ENCODE measurements at regions not wholly inside any gene's neighbourhood (a gene's known extent, or its start where the extent isn't known, plus 50 kb on each side); places are given as distances from the start of the nearest gene placed in this dataset.
"Not testable (repeated sequence)": the region's sequence is repeated elsewhere in the genome, so short reads cannot be mapped to it uniquely, and the experiment has no call there.

- DNase-seq (ENCODE audit: extremely low read depth in 1 of 11, low read depth in 9 of 11, low spot score in 4 of 11) = no peak
Measured at GRCh38 chr3:150330872-150331271, 77.2 kb upstream of the TSC22D2 start.

- DNase-seq (ENCODE audit: extremely low read depth in 1 of 11, low read depth in 9 of 11, low spot score in 4 of 11) = no peak
Measured at GRCh38 chr3:150330174-150330573, 77.9 kb upstream of the TSC22D2 start.

- no peak for DNase-seq (ENCODE audit: extremely low read depth in 1 of 11, low read depth in 9 of 11, low spot score in 4 of 11)
Measured at GRCh38 chr3:150329408-150329807, 78.7 kb upstream of the TSC22D2 start.

GRCh38 chr3:150328654-150329040 lies 79.5 kb upstream of the TSC22D2 start:
- no peak for DNase-seq (ENCODE audit: extremely low read depth in 1 of 11, low read depth in 9 of 11, low spot score in 4 of 11)

GRCh38 chr3:150327678-150328653 lies 80.1 kb upstream of the TSC22D2 start:
- DNase-seq (ENCODE audit: extremely low read depth in 1 of 11, low read depth in 9 of 11, low spot score in 4 of 11) = no peak

- no peak for DNase-seq (ENCODE audit: extremely low read depth in 1 of 11, low read depth in 9 of 11, low spot score in 4 of 11)
Measured at GRCh38 chr3:150324788-150325187, 83.3 kb upstream of the TSC22D2 start.

GRCh38 chr3:150324245-150324644 lies 83.9 kb upstream of the TSC22D2 start:
- DNase-seq (ENCODE audit: extremely low read depth in 1 of 11, low read depth in 9 of 11, low spot score in 4 of 11) = no peak

GRCh38 chr3:150323770-150324169 lies 84.3 kb upstream of the TSC22D2 start:
- no peak for DNase-seq (ENCODE audit: extremely low read depth in 1 of 11, low read depth in 9 of 11, low spot score in 4 of 11)

- DNase-seq (ENCODE audit: extremely low read depth in 1 of 11, low read depth in 9 of 11, low spot score in 4 of 11) = not testable (repeated sequence)
Measured at GRCh38 chr3:150323091-150323490, 85.0 kb upstream of the TSC22D2 start.

GRCh38 chr3:150320971-150321370 lies 87.1 kb upstream of the TSC22D2 start:
- DNase-seq (ENCODE audit: extremely low read depth in 1 of 11, low read depth in 9 of 11, low spot score in 4 of 11) = not testable (repeated sequence)

- DNase-seq (ENCODE audit: extremely low read depth in 1 of 11, low read depth in 9 of 11, low spot score in 4 of 11) = no peak
Measured at GRCh38 chr3:150319900-150320299, 88.2 kb upstream of the TSC22D2 start.

GRCh38 chr3:150317469-150317868 lies 90.6 kb upstream of the TSC22D2 start:
- no peak for DNase-seq (ENCODE audit: extremely low read depth in 1 of 11, low read depth in 9 of 11, low spot score in 4 of 11)

GRCh38 chr3:150315721-150316120 lies 92.4 kb upstream of the TSC22D2 start:
- DNase-seq (ENCODE audit: extremely low read depth in 1 of 11, low read depth in 9 of 11, low spot score in 4 of 11) = no peak

- no peak for DNase-seq (ENCODE audit: extremely low read depth in 1 of 11, low read depth in 9 of 11, low spot score in 4 of 11)
Measured at GRCh38 chr3:150314248-150315004, 93.7 kb upstream of the TSC22D2 start.

GRCh38 chr3:150312018-150312657 lies 96.0 kb upstream of the TSC22D2 start:
- DNase-seq (ENCODE audit: extremely low read depth in 1 of 11, low read depth in 9 of 11, low spot score in 4 of 11) = no peak

GRCh38 chr3:150311156-150311555 lies 96.9 kb upstream of the TSC22D2 start:
- DNase-seq (ENCODE audit: extremely low read depth in 1 of 11, low read depth in 9 of 11, low spot score in 4 of 11) = no peak

GRCh38 chr3:150309557-150309956 lies 98.5 kb upstream of the TSC22D2 start:
- no peak for DNase-seq (ENCODE audit: extremely low read depth in 1 of 11, low read depth in 9 of 11, low spot score in 4 of 11)

GRCh38 chr3:150309257-150309542 lies 98.9 kb upstream of the TSC22D2 start:
- no peak for DNase-seq (ENCODE audit: extremely low read depth in 1 of 11, low read depth in 9 of 11, low spot score in 4 of 11)

GRCh38 chr3:150308481-150309256 lies 99.4 kb upstream of the TSC22D2 start:
- DNase-seq (ENCODE audit: extremely low read depth in 1 of 11, low read depth in 9 of 11, low spot score in 4 of 11) = no peak

All from renal cortex interstitium (tissue), 11 donors.